Neural progenitor cell (in vitro differentiated cells): ENCODE measurements at regions not wholly inside any gene's neighbourhood (a gene's known extent, or its start where the extent isn't known, plus 50 kb on each side); places are given as distances from the start of the nearest gene placed in this dataset.

ENCODE experiments used
- CTCF ChIP-seq: fragments of 200-600 bp; sonication (generic); IDR thresholded peaks from 2 replicates; pipeline ENCODE4 v1.5.1; 2017; ENCODE audit warnings: antibody characterized with exemption, mild to moderate bottlenecking
- EZH2phosphoT487 ChIP-seq: fragments of 200-600 bp; sonication (generic); IDR thresholded peaks from 2 replicates; pipeline ENCODE4 v1.6.1; 2017; ENCODE audit warnings: antibody characterized with exemption

GRCh38 chr10:47166405-47166777, 133.6 kb upstream of the GDF10 start:
- no peak for TF ChIP-seq CTCF
- TF ChIP-seq EZH2phosphoT487 = no peak
